ENCODE measurements at regions not wholly inside any gene's neighbourhood (a gene's known extent, or its start where the extent isn't known, plus 50 kb on each side); places are given as distances from the start of the nearest gene placed in this dataset.

- Histone ChIP-seq H3K27ac (no peak overlapping the region), H3K4me1 (no peaks in the 10 kb centered on the region), H3K4me3 (no peak overlapping the region), H3K27me3 (no peaks in the 10 kb centered on the region), H3K9me3 (peaks cover 0 to 5% (median 0%) of the 10 kb centered on the region in 4 donors), H3K36me3 (no peaks in the 10 kb centered on the region)
- no peak for DNase-seq
- WGBS, 2 donors = 86 to 87% methylated on average over 5 to 11 of the region's 11 CpGs
- TF ChIP-seq EP300 (IDR thresholded peaks at IDR 0.05) (no peak), CTCF (IDR thresholded peaks at IDR 0.05) (no peak), POLR2A (IDR thresholded peaks at IDR 0.05) (no peak), POLR2AphosphoS5 (IDR thresholded peaks at IDR 0.05) (no peak)
- peak; percentile 6 to 10 for ATAC-seq (ENCODE audit: low FRiP score in 2 of 2)
Observed at GRCh38 chr13:19071161-19071936, 110.3 kb downstream of the TUBA3C start.

- no peak overlapping the region for H3K4me3 ChIP-seq
- no peaks in the 10 kb centered on the region for H3K36me3 ChIP-seq
- 61 to 87% methylated on average over 4 to 6 of the region's 6 CpGs for WGBS, 2 donors
- H3K4me1 ChIP-seq = no peaks in the 10 kb centered on the region
- ATAC-seq (ENCODE audit: low FRiP score in 2 of 2) (no peak), DNase-seq (no peak)
- no peak overlapping the region for H3K27ac ChIP-seq
- H3K9me3 ChIP-seq = peaks cover 0 to 5% (median 0%) of the 10 kb centered on the region in 4 donors
- no peaks in the 10 kb centered on the region for H3K27me3 ChIP-seq
- TF ChIP-seq POLR2AphosphoS5 (IDR thresholded peaks at IDR 0.05) (no peak), POLR2A (IDR thresholded peaks at IDR 0.05) (no peak), EP300 (IDR thresholded peaks at IDR 0.05) (no peak), CTCF (IDR thresholded peaks at IDR 0.05) (no peak)
Observed at GRCh38 chr13:19070398-19070735, 111.3 kb downstream of the TUBA3C start.

- ATAC-seq (ENCODE audit: low FRiP score in 2 of 2) = peak in 1 of 2 donors; percentile 8
- no peaks in the 10 kb centered on the region for H3K4me1 ChIP-seq
- no peak for DNase-seq
- H3K27me3 ChIP-seq = no peaks in the 10 kb centered on the region
- no peak overlapping the region for H3K4me3 ChIP-seq
- H3K9me3 ChIP-seq = peaks cover 0 to 5% (median 0%) of the 10 kb centered on the region in 4 donors
- H3K27ac ChIP-seq = no peak overlapping the region
- 76 to 77% methylated on average over 4 to 5 of the region's 5 CpGs for WGBS, 2 donors
- no peaks in the 10 kb centered on the region for H3K36me3 ChIP-seq
- TF ChIP-seq POLR2AphosphoS5 (IDR thresholded peaks at IDR 0.05) = no peak
- TF ChIP-seq EP300 (IDR thresholded peaks at IDR 0.05) = no peak
- no peak for TF ChIP-seq POLR2A (IDR thresholded peaks at IDR 0.05)
- no peak for TF ChIP-seq CTCF (IDR thresholded peaks at IDR 0.05)
Observed at GRCh38 chr13:19069684-19070397, 111.8 kb downstream of the TUBA3C start.

GRCh38 chr13:19068691-19069090 is 112.9 kb downstream of the TUBA3C start:
- no peak for DNase-seq
- ATAC-seq (ENCODE audit: low FRiP score in 2 of 2) = no peak
- H3K36me3 ChIP-seq = no peaks in the 10 kb centered on the region
- TF ChIP-seq POLR2A (IDR thresholded peaks at IDR 0.05) (no peak), POLR2AphosphoS5 (IDR thresholded peaks at IDR 0.05) (no peak), CTCF (IDR thresholded peaks at IDR 0.05) (no peak), EP300 (IDR thresholded peaks at IDR 0.05) (no peak)
- H3K9me3 ChIP-seq = peaks cover 0 to 15% (median 3%) of the 10 kb centered on the region in 4 donors
- WGBS, 2 donors = 62 to 83% methylated on average over 2 of the region's 2 CpGs
- H3K4me3 ChIP-seq = no peak overlapping the region
- H3K4me1 ChIP-seq = no peaks in the 10 kb centered on the region
- H3K27ac ChIP-seq = no peak overlapping the region
- H3K27me3 ChIP-seq = no peaks in the 10 kb centered on the region
